Mucosa of rectum (tissue), 2 donors: ENCODE measurements at regions not wholly inside any gene's neighbourhood (a gene's known extent, or its start where the extent isn't known, plus 50 kb on each side); places are given as distances from the start of the nearest gene placed in this dataset.

Experiments used
- H3K27ac ChIP-seq, 2 donors: one replicate each; pipeline ENCODE4 v1.7.0; 2013; ENCODE audit warnings: inconsistent platforms in 2 of 2, low read depth in 2 of 2, low read length in 2 of 2
- H3K27me3 ChIP-seq, 2 donors: one replicate each; pipeline ENCODE4 v1.7.0; 2013; ENCODE audit warnings: low read length in 2 of 2; ENCODE audit not compliant: control insufficient read depth in 2 of 2, insufficient read depth in 2 of 2
- H3K36me3 ChIP-seq, 2 donors: one replicate each; pipeline ENCODE4 v1.7.0; 2013; ENCODE audit warnings: low read length in 2 of 2; ENCODE audit not compliant: control insufficient read depth in 2 of 2, insufficient read depth in 2 of 2
- H3K4me1 ChIP-seq, 2 donors: one replicate each; pipeline ENCODE4 v1.7.0; 2013; ENCODE audit warnings: low read length in 2 of 2, mild to moderate bottlenecking in 1 of 2; ENCODE audit not compliant: control insufficient read depth in 2 of 2, insufficient read depth in 2 of 2
- H3K4me3 ChIP-seq, 2 donors: one replicate each; pipeline ENCODE4 v1.7.0; 2013; ENCODE audit warnings: low read length in 2 of 2
- H3K9ac ChIP-seq, 2 donors: one replicate each; pipeline ENCODE4 v1.7.0; 2013; ENCODE audit warnings: low read length in 2 of 2, low read depth in 1 of 2, mild to moderate bottlenecking in 1 of 2
- H3K9me3 ChIP-seq, 2 donors: one replicate each; pipeline ENCODE4 v1.7.0; 2013; ENCODE audit warnings: low read length in 2 of 2; ENCODE audit not compliant: control insufficient read depth in 2 of 2
- donor health status: healthy.
- donor health status: Normal muscosa, but diverticular disease.

DNA sequence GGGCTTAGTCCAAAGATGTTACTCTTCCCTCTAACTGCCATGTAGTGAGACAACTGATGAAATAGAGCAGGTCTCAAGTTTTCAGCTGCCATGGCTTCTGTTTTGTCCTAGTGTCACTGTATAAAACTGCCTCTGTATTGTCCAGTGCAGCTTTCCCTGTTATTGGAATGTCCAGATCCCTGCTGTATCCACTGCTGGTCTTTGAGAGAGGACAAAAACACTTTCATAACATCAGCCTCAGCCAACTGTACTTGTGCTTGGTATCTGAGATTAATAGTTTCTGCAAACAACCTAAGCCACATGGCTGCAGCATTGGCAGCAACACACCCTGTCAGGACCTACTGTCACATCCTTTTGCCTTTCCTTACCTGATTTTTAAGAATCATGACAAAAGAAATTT lies 480.2 kb downstream of the LPIN1 start:
- no peaks in the 10 kb centered on the region for H3K36me3 ChIP-seq
- H3K9me3 ChIP-seq = no peaks in the 10 kb centered on the region
- no peak overlapping the region for H3K4me3 ChIP-seq
- H3K27ac ChIP-seq = no peak overlapping the region
- no peak overlapping the region for H3K9ac ChIP-seq
- H3K4me1 ChIP-seq = no peaks in the 10 kb centered on the region
- H3K27me3 ChIP-seq = no peaks in the 10 kb centered on the region

DNA sequence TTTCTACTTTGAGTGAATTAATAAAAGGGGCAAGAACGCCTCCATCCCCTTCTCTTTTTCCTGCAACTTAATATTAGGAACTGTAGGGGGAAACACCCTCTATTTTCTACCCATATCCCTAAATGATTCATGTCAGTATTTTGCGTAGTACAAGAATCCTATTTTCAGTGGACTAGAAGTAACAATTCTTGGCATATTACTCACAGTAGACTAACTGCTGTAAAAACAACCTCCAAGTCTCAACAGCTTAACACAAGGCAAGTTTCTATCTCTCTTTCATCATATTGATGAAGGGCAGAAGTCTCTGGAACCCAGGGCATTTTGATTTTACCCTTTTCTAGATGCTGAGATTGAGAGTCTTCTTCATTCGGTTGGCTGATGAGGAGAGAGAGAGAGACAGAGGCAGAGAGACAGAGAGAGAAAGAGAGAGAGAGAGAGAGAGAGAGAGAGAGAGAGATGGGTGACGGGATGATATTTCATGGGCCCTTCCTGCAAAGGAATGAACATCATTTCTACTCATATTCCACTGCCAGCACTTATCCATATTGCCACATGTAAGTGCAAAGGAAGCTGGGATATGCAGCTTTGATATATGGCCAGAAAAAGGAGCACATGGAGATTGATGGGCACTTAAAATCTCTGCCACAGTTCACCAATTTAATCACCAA lies 481.6 kb downstream of the LPIN1 start:
- Histone ChIP-seq H3K9me3 (no peaks in the 10 kb centered on the region), H3K27me3 (no peaks in the 10 kb centered on the region), H3K9ac (no peak overlapping the region), H3K4me1 (no peaks in the 10 kb centered on the region), H3K36me3 (no peaks in the 10 kb centered on the region), H3K27ac (no peak overlapping the region), H3K4me3 (no peak overlapping the region)

DNA sequence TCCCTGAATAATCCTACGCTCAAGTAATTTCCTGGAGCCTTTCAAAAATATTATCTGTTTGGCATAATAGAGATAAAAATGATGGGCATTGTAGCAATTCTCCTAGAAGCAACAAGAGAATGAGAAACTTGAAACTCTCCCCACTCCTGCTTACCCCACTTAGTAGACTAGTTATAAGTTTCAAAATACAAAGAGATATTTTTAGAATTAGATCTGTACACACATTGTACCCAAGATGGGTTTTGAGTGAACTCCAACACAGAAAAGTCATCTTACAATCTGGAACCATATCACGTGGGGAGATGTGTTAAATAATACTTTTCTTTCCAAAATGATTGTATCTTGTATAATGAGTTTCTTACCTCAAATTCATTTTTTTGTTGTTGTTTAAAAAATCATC lies 484.9 kb downstream of the LPIN1 start:
- no peak overlapping the region for H3K9ac ChIP-seq
- H3K9me3 ChIP-seq = no peaks in the 10 kb centered on the region
- no peaks in the 10 kb centered on the region for H3K4me1 ChIP-seq

DNA sequence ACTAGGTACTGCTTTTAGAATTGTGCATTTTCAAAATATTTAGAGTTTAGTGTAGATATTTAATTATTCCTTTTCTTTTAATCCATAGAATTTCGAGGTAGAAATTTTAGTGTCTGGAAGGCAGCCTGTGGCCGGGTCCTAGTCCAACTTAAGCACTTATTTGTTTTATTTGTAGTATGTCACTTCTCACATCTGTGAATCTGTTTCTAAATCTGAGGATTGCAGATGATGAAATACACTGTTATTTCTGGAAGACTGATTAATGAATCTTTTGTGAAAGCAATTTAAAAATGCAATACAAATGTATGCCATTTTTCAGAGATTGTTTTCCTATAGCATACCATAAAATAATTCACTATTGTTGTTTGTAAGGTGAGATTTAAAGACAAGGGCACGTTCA lies 483.9 kb upstream of the TRIB2 start:
- Histone ChIP-seq H3K9ac (no peak overlapping the region), H3K27ac (no peak overlapping the region), H3K9me3 (no peaks in the 10 kb centered on the region), H3K27me3 (no peaks in the 10 kb centered on the region), H3K4me3 (no peak overlapping the region), H3K36me3 (no peaks in the 10 kb centered on the region), H3K4me1 (no peaks in the 10 kb centered on the region)

More for the DNA sequence above, 484.9 kb downstream of the LPIN1 start:
- Histone ChIP-seq H3K4me3 (no peak overlapping the region), H3K36me3 (no peaks in the 10 kb centered on the region), H3K27ac (no peak overlapping the region), H3K27me3 (no peaks in the 10 kb centered on the region)

DNA sequence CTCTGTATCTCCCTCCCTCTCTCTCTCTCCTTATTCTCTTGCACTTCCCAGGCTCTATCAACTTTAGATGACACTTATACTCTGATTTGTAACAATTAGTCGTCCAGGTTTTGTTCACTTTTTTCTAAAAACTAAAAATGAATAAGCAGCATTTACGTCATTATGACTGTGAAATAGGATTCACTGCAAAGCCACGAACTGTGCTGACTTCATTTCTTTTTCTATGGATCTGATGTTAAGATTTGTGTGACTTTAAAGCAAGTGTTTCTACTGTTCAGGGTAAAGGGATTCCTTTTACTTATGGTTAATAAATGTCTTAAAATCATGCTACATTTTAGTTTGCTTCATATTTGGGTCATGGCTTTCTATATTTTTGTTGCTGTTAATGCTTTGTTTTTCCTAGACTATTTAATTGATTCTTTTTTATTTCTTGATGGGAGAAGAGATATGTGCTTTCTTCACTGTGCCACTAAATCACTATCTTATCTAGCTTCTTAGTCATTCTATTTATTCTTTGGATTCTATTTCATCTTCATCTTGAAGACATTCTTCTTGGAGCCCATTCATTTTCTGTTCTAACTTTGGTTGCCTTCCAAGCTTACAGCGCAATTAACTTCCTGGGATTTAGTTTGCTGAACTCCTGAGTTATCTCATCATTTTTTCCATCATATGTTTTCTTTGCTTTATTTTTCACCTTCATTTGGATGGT lies 480.4 kb upstream of the TRIB2 start:
- H3K9ac ChIP-seq = no peak overlapping the region
- no peak overlapping the region for H3K27ac ChIP-seq
- H3K36me3 ChIP-seq = no peaks in the 10 kb centered on the region
- no peaks in the 10 kb centered on the region for H3K27me3 ChIP-seq
- no peaks in the 10 kb centered on the region for H3K9me3 ChIP-seq
- no peaks in the 10 kb centered on the region for H3K4me1 ChIP-seq
- no peak overlapping the region for H3K4me3 ChIP-seq

DNA sequence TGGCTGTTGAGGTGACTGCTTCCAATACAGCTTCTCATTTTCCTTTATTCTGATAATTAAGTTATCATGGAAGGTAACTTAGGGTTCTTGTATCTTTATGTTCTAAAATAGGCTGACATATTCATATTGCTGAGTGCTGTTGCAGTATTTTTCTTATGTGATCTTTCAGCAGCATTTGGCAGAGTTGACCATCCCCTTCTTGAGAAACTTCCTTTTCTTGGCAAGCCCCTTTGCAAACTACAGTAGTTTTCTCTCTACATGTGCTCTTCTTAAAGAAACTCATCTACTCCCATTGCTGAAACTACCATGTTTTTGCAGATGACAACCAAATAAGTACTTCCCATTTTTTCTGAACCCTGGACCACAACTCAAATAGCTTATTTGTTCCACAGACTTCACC lies 476.5 kb upstream of the TRIB2 start:
- Histone ChIP-seq H3K27me3 (no peaks in the 10 kb centered on the region), H3K9me3 (no peaks in the 10 kb centered on the region), H3K9ac (no peak overlapping the region), H3K4me1 (no peaks in the 10 kb centered on the region), H3K36me3 (no peaks in the 10 kb centered on the region), H3K27ac (no peak overlapping the region), H3K4me3 (no peak overlapping the region)

DNA sequence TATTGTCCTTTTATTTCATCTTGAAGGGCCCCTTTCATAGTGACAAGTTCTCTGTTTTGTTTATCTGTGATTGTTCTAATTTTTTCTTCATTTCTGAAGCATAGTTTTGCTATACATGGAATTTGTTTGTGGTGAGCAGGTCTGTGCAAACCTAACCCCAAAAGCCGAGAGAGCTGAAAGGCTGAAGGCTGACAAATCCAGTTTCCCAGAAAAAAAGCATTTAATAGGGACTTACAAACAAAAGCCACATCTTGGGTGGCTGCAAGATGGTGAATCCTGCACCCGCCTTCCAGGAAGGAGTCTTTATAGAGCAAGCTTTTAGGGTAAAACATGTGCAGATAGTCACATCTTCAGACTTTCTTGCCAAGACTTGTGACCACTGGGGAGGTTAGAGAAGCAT lies 473.4 kb upstream of the TRIB2 start:
- H3K9me3 ChIP-seq = no peaks in the 10 kb centered on the region
- H3K4me1 ChIP-seq = no peaks in the 10 kb centered on the region
- no peak overlapping the region for H3K27ac ChIP-seq
- no peaks in the 10 kb centered on the region for H3K36me3 ChIP-seq
- no peak overlapping the region for H3K9ac ChIP-seq
- H3K27me3 ChIP-seq = no peaks in the 10 kb centered on the region
- H3K4me3 ChIP-seq = no peak overlapping the region

DNA sequence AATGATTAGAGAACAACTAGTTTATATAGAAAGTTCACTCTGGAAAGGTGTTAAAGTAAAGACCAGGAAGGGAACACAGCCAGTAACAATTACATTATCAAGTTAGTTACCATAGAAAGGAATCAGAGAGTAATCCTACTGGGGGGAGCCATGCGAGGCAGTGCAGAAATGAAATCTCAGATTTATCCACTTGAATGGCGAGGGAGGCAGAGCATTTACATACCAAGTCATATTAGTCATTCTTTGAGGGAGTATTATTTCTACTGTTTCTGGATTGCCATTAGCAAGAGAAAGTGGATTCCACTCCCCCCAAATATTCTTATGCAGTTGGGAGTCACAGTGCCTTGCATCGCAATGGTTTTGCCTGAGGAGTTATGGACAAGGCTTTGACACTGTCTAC lies 472.7 kb upstream of the TRIB2 start:
- H3K27me3 ChIP-seq = no peaks in the 10 kb centered on the region
- no peaks in the 10 kb centered on the region for H3K36me3 ChIP-seq
- H3K4me3 ChIP-seq = no peak overlapping the region

DNA sequence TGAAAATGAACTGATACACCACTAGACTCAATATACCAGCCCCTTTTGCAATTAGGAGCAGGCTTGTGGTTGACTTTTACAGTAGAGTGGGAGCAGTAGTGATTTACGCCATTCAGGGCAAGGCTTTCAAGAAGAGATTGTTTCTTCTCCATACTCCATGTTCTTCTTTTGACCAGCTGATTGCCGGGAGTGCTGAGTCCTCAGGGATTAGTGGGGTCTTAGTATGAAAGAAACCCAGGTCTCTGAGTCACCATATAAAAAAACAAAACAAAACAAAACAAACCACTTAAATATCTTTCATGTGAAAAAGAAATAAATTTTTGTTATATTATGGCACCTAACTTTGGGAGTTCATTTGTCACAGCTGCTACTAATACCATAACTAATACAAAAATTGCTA lies 465.6 kb upstream of the TRIB2 start:
- H3K9ac ChIP-seq = no peak overlapping the region
- no peaks in the 10 kb centered on the region for H3K4me1 ChIP-seq
- H3K4me3 ChIP-seq = no peak overlapping the region
- no peaks in the 10 kb centered on the region for H3K9me3 ChIP-seq
- H3K36me3 ChIP-seq = no peaks in the 10 kb centered on the region
- H3K27ac ChIP-seq = no peak overlapping the region
- no peaks in the 10 kb centered on the region for H3K27me3 ChIP-seq

More for the DNA sequence above, 472.7 kb upstream of the TRIB2 start:
- no peaks in the 10 kb centered on the region for H3K4me1 ChIP-seq
- no peak overlapping the region for H3K27ac ChIP-seq
- H3K9me3 ChIP-seq = no peaks in the 10 kb centered on the region
- H3K9ac ChIP-seq = no peak overlapping the region

DNA sequence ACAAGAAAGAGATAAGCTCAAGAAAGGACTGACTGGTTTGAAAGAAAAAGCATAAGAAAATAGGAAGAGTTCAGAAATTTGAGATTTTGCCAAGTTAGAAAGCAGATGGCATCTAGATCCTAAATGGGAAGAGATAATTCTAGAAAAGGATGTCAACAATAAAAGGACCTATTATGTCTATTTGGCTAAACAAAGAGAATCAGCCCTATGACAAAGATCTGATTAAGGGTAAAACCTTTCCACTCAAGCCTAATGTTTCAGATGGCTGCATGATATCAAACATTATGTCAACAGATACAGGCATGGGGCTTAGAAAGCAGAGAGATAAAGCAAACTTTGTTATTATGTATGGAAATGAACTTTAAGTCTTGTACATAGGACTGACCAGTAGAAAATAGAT lies 465.0 kb upstream of the TRIB2 start:
- H3K9me3 ChIP-seq = no peaks in the 10 kb centered on the region
- no peaks in the 10 kb centered on the region for H3K36me3 ChIP-seq
- H3K9ac ChIP-seq = no peak overlapping the region
- H3K4me1 ChIP-seq = no peaks in the 10 kb centered on the region
- H3K27me3 ChIP-seq = no peaks in the 10 kb centered on the region
- H3K27ac ChIP-seq = no peak overlapping the region
- H3K4me3 ChIP-seq = no peak overlapping the region
